Subcutaneous abdominal adipose tissue (tissue), 5 donors: ENCODE measurements at regions not wholly inside any gene's neighbourhood (a gene's known extent, or its start where the extent isn't known, plus 50 kb on each side); places are given as distances from the start of the nearest gene placed in this dataset.
"Not testable (repeated sequence)": the region's sequence is repeated elsewhere in the genome, so short reads cannot be mapped to it uniquely, and the experiment has no call there.

ENCODE experiments used
- H3K27ac ChIP-seq: one replicate; pipeline ENCODE4 v1.7.0; 2013; ENCODE audit warnings: low read depth, mild to moderate bottlenecking, inconsistent platforms, low read length, moderate library complexity
- H3K27me3 ChIP-seq, 5 donors: one replicate each; pipeline ENCODE4 v1.7.0; 2013; ENCODE audit warnings: low read length in 5 of 5, inconsistent platforms in 1 of 5; ENCODE audit not compliant: control insufficient read depth in 5 of 5, insufficient read depth in 4 of 5
- H3K36me3 ChIP-seq, 5 donors: one replicate each; pipeline ENCODE4 v1.7.0; 2013; ENCODE audit warnings: low read length in 5 of 5; ENCODE audit not compliant: control insufficient read depth in 5 of 5, insufficient read depth in 5 of 5
- H3K4me1 ChIP-seq, 5 donors: one replicate each; pipeline ENCODE4 v1.7.0; 2013; ENCODE audit warnings: low read length in 5 of 5, mild to moderate bottlenecking in 3 of 5, moderate library complexity in 1 of 5; ENCODE audit not compliant: control insufficient read depth in 5 of 5, insufficient read depth in 5 of 5
- H3K4me3 ChIP-seq, 5 donors: one replicate each; pipeline ENCODE4 v1.7.0; 2013; ENCODE audit warnings: low read length in 5 of 5, low read depth in 1 of 5
- H3K9ac ChIP-seq, 5 donors: one replicate each; pipeline ENCODE4 v1.7.0; 2013; ENCODE audit warnings: low read length in 5 of 5, mild to moderate bottlenecking in 4 of 5, moderate library complexity in 3 of 5
- H3K9me3 ChIP-seq, 5 donors: one replicate each; pipeline ENCODE4 v1.7.0; 2013; ENCODE audit warnings: low read length in 5 of 5; ENCODE audit not compliant: control insufficient read depth in 5 of 5
- donor health status: healthy.
- donor health status: healthy.
- donor health status: healthy.
- donor health status: healthy.
- donor health status: healthy.

DNA sequence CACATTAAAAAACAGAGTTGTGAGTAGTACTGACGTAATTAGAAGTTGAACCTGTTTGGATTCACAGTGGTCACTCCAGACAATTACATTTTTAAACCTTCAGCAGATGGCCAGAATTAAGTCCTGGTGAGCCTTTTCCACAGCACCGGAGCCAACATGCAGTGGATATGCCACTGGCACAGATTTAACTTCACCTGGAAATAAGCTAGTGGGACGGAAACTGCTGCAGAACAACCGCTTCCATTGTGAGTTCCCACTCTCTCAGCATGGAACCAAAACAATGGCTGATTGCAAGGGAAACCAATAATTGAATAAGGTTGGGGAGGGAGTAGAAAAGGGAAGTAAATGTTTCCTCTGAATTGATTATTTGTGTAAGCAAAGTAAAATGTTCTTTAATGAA is 515.1 kb downstream of the STK39 start:
- no peak overlapping the region for H3K4me3 ChIP-seq
- no peaks in the 10 kb centered on the region for H3K27me3 ChIP-seq
- H3K36me3 ChIP-seq = no peaks in the 10 kb centered on the region
- H3K9ac ChIP-seq = no peak overlapping the region
- H3K4me1 ChIP-seq = no peaks in the 10 kb centered on the region
- H3K9me3 ChIP-seq = no peaks in the 10 kb centered on the region
- H3K27ac ChIP-seq = no peak overlapping the region

GRCh38 chr2:167729911-167730310 is 517.5 kb downstream of the STK39 start:
- Histone ChIP-seq H3K36me3 (no peaks in the 10 kb centered on the region), H3K27ac (no peak overlapping the region), H3K9me3 (no peaks in the 10 kb centered on the region), H3K4me1 (no peaks in the 10 kb centered on the region), H3K4me3 (no peak overlapping the region), H3K9ac (no peak overlapping the region), H3K27me3 (no peaks in the 10 kb centered on the region)

GRCh38 chr2:167726788-167727187 is 520.6 kb downstream of the STK39 start:
- Histone ChIP-seq H3K4me3 (no peak overlapping the region), H3K27ac (no peak overlapping the region), H3K4me1 (no peaks in the 10 kb centered on the region), H3K36me3 (no peaks in the 10 kb centered on the region), H3K9me3 (no peaks in the 10 kb centered on the region), H3K9ac (no peak overlapping the region), H3K27me3 (no peaks in the 10 kb centered on the region)

DNA sequence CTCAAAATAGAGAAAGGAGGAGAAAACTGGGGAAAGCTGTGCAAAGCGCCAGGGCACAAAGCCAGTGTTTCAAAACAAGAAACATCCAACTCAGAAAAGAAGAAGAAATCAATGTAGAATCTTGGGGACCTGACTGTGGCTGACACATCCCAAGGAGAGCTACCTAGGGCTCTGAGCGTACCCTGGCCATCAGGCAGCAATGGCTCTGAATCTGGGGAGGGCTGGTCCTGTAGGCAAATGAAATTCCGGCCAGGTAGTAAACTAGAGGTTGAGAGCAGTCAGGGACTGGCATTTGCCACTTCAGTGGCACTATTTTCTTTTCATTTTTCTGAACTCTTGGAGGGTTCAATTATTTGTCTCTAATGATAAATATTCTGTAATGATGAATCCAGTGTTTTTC is 525.8 kb downstream of the STK39 start:
- H3K27ac ChIP-seq = no peak overlapping the region
- no peaks in the 10 kb centered on the region for H3K4me1 ChIP-seq
- H3K9me3 ChIP-seq = no peaks in the 10 kb centered on the region
- H3K27me3 ChIP-seq = no peaks in the 10 kb centered on the region
- H3K36me3 ChIP-seq = no peaks in the 10 kb centered on the region
- H3K9ac ChIP-seq = no peak overlapping the region
- H3K4me3 ChIP-seq = no peak overlapping the region

DNA sequence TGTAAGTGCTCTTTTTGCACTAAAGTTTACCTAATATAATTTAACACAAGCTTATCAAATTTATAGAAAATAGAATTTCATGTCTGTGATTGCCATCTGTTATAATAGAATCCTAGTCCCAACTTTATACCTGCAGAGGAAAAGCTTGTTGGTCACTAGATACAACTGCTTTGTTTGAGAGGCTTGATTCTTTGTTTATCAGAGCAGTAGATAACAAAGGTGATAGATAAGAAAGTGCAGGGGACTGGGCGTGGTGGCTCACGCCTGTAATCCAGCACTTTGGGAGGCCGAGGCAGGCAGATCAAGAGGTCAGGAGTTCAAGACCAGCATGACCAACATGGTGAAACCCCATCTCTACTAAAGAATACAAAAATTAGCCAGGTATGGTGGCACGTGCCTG is 528.0 kb downstream of the STK39 start:
- Histone ChIP-seq H3K4me1 (no peaks in the 10 kb centered on the region), H3K27ac (no peak overlapping the region), H3K4me3 (no peak overlapping the region), H3K36me3 (no peaks in the 10 kb centered on the region), H3K9me3 (no peaks in the 10 kb centered on the region), H3K9ac (no peak overlapping the region), H3K27me3 (no peaks in the 10 kb centered on the region)

- no peak overlapping the region for H3K4me3 ChIP-seq
- no peaks in the 10 kb centered on the region for H3K27me3 ChIP-seq
- H3K9me3 ChIP-seq = no peaks in the 10 kb centered on the region
- H3K27ac ChIP-seq = no peak overlapping the region
- no peak overlapping the region for H3K9ac ChIP-seq
- H3K36me3 ChIP-seq = no peaks in the 10 kb centered on the region
- no peaks in the 10 kb centered on the region for H3K4me1 ChIP-seq
These were observed 528.8 kb downstream of the STK39 start for GRCh38 chr2:167718560-167718959.

DNA sequence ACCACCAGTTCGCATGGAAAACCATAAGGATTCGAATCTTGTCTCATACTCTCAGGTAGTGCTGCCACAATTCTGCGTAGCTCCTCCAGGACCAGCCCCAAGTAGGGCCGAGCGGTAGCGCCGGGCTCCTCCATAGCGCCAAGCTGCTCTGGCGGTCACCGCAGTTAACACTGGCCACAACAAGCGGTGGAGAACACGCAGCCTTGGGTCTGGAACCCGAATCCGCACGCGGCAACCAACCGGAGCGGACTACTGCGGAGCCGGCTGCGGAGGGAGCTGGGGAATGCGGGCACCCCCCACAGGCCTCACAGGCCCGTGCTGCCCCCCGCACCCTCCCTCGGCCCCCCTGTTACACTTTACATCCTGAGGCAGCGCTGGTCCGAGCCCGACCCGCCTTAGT is 531.5 kb downstream of the STK39 start:
- no peak overlapping the region for H3K4me3 ChIP-seq
- H3K27ac ChIP-seq = no peak overlapping the region
- H3K9ac ChIP-seq = no peak overlapping the region
- no peaks in the 10 kb centered on the region for H3K4me1 ChIP-seq
- H3K36me3 ChIP-seq = no peaks in the 10 kb centered on the region
- no peaks in the 10 kb centered on the region for H3K27me3 ChIP-seq
- H3K9me3 ChIP-seq = no peaks in the 10 kb centered on the region

GRCh38 chr2:167715498-167715897 is 531.9 kb downstream of the STK39 start:
- not testable (repeated sequence) for H3K4me1 ChIP-seq, H3K4me3 ChIP-seq, H3K9me3 ChIP-seq, H3K27ac ChIP-seq, H3K9ac ChIP-seq, H3K36me3 ChIP-seq, H3K27me3 ChIP-seq

DNA sequence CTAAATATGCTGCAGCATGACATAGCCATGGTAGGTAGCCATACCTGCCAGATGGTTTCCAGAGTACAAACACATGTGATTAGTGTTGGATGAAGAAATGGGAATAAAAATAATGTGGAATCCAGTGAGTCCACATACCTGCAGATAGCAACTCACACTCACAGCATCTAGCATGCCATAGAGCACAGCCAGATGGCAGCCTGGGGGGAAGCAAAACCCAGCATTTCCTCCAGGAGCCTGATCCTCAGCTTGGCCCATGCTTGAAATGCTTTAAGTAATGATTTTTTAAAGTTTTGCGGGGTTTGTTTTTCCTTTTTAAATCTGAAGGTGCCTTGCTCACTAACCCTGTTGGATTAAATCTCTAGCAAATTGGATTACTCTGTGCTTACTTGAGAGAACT is 535.1 kb downstream of the STK39 start:
- Histone ChIP-seq H3K4me1 (no peaks in the 10 kb centered on the region), H3K9me3 (no peaks in the 10 kb centered on the region), H3K9ac (no peak overlapping the region), H3K27me3 (no peaks in the 10 kb centered on the region), H3K27ac (no peak overlapping the region), H3K4me3 (no peak overlapping the region), H3K36me3 (no peaks in the 10 kb centered on the region)

GRCh38 chr2:167708998-167709397 is 538.4 kb downstream of the STK39 start:
- H3K4me3 ChIP-seq = no peak overlapping the region
- no peaks in the 10 kb centered on the region for H3K36me3 ChIP-seq
- H3K9me3 ChIP-seq = no peaks in the 10 kb centered on the region
- no peaks in the 10 kb centered on the region for H3K27me3 ChIP-seq
- no peak overlapping the region for H3K27ac ChIP-seq
- H3K4me1 ChIP-seq = peaks cover 0 to 7% (median 4%) of the 10 kb centered on the region in 5 donors
- H3K9ac ChIP-seq = no peak overlapping the region

GRCh38 chr2:167706800-167707199 is 540.6 kb downstream of the STK39 start:
- no peak overlapping the region for H3K9ac ChIP-seq
- H3K27me3 ChIP-seq = no peaks in the 10 kb centered on the region
- no peak overlapping the region for H3K4me3 ChIP-seq
- H3K36me3 ChIP-seq = no peaks in the 10 kb centered on the region
- no peak overlapping the region for H3K27ac ChIP-seq
- no peaks in the 10 kb centered on the region for H3K9me3 ChIP-seq
- H3K4me1 ChIP-seq = peaks cover 0 to 7% (median 4%) of the 10 kb centered on the region in 5 donors
